Suprapubic skin (tissue), 4 donors: ENCODE measurements at regions not wholly inside any gene's neighbourhood (a gene's known extent, or its start where the extent isn't known, plus 50 kb on each side); places are given as distances from the start of the nearest gene placed in this dataset.

Experiments
- CTCF ChIP-seq, 2 donors: fragments of 200-600 bp in 1 of 2; fragments of 450-650 bp in 1 of 2; sonication (generic) in 1 of 2; IDR thresholded peaks; one replicate each; pipeline ENCODE4 v1.5.1; 2016 to 2019; ENCODE audit warnings: antibody characterized with exemption in 2 of 2, mild to moderate bottlenecking in 1 of 2, moderate library complexity in 1 of 2
- POLR2A ChIP-seq, 2 donors: fragments of 450-650 bp; IDR thresholded peaks; one replicate each; pipeline ENCODE4 v1.6.1; 2017; ENCODE audit warnings: antibody characterized with exemption in 2 of 2, mild to moderate bottlenecking in 2 of 2, moderate library complexity in 2 of 2
- POLR2AphosphoS5 ChIP-seq, 3 donors: sonication (generic); formaldehyde crosslinking; IDR thresholded peaks; one replicate each; pipeline ENCODE4 v1.6.1; 2017; ENCODE audit warnings: antibody characterized with exemption in 3 of 3

GRCh38 chr5:133842846-133843611 lies 125.4 kb downstream of the C5orf15 start:
- TF ChIP-seq POLR2A (IDR thresholded peaks at IDR 0.05) (no peak), CTCF (IDR thresholded peaks at IDR 0.05) (no peak), POLR2AphosphoS5 (IDR thresholded peaks at IDR 0.05) (no peak)
